Gastrocnemius medialis (tissue), 4 donors: ENCODE measurements at regions not wholly inside any gene's neighbourhood (a gene's known extent, or its start where the extent isn't known, plus 50 kb on each side); places are given as distances from the start of the nearest gene placed in this dataset.

Experiments used
- ATAC-seq, 2 donors: fragments of 150-250 bp; one replicate each; pipeline ENCODE4 v1.9.1; 2016
- DNase-seq, 2 donors: peaks; one replicate each; pipeline ENCODE4 v3.0.0-alpha.2; 2019
- H3K27ac ChIP-seq, 4 donors: fragments of 200-600 bp; sonication (generic); 1 replicate in 1 of 4; 2 replicates in 3 of 4; pipeline ENCODE4 v1.5.1; 2016 to 2018; ENCODE audit warnings: mild to moderate bottlenecking in 2 of 4, moderate library complexity in 1 of 4
- H3K27me3 ChIP-seq, 3 donors: fragments of 200-600 bp; sonication (generic) in 2 of 3; 1 replicate in 1 of 3; 2 replicates in 2 of 3; pipeline versions ENCODE4 v1.5.1 to v1.6.0; 2016 to 2019; ENCODE audit warnings: mild to moderate bottlenecking in 1 of 3, moderate library complexity in 1 of 3
- H3K36me3 ChIP-seq, 2 donors: fragments of 200-600 bp; sonication (generic) in 1 of 2; one replicate each; pipeline ENCODE4 v1.5.1; 2017 to 2018
- H3K4me1 ChIP-seq, 2 donors: fragments of 200-600 bp; sonication (generic) in 1 of 2; one replicate each; pipeline ENCODE4 v1.5.1; 2016 to 2017; ENCODE audit warnings: mild to moderate bottlenecking in 2 of 2
- H3K4me3 ChIP-seq, 4 donors: fragments of 200-600 bp; sonication (generic) in 3 of 4; 1 replicate in 1 of 4; 2 replicates in 3 of 4; pipeline ENCODE4 v1.5.1; 2016 to 2019; ENCODE audit warnings: mild to moderate bottlenecking in 2 of 4
- H3K9me3 ChIP-seq, 3 donors: fragments of 200-600 bp; sonication (generic) in 2 of 3; 1 replicate in 1 of 3; 2 replicates in 2 of 3; pipeline ENCODE4 v1.5.1; 2016 to 2019
- POLR2A ChIP-seq, 2 donors: fragments of 450-650 bp; IDR thresholded peaks; one replicate each; pipeline ENCODE4 v1.6.1; 2017; ENCODE audit warnings: antibody characterized with exemption in 2 of 2, mild to moderate bottlenecking in 2 of 2, moderate library complexity in 2 of 2
- in situ Hi-C, 4 donors: fragments of 200-750 bp; cut with MboI; loops; one replicate each; pipeline versions ENCODE4 v1.15.0 to v1.8.0; 2017; ENCODE audit warnings: low sequenced_read_pairs in 4 of 4
- intact Hi-C: fragments of 100-400 bp; cut with DNase I; formaldehyde crosslinking; loops from one replicate; pipeline ENCODE4 v1.15.1; 2023; ENCODE audit warnings: low total_unique reads
- TF ChIP-seq, protein P1 (sequence below), 5 experiments: fragments of 450-650 bp in 3 of 5; fragments of 200-600 bp in 2 of 5; sonication (generic) in 2 of 5; IDR thresholded peaks in 4 of 5; conservative IDR thresholded peaks in 1 of 5; 1 replicate in 4 of 5; 2 replicates in 1 of 5; pipeline ENCODE4 v1.5.1; 2016 to 2019; ENCODE audit warnings: antibody characterized with exemption in 5 of 5, mild to moderate bottlenecking in 3 of 5, moderate library complexity in 3 of 5

DNA sequence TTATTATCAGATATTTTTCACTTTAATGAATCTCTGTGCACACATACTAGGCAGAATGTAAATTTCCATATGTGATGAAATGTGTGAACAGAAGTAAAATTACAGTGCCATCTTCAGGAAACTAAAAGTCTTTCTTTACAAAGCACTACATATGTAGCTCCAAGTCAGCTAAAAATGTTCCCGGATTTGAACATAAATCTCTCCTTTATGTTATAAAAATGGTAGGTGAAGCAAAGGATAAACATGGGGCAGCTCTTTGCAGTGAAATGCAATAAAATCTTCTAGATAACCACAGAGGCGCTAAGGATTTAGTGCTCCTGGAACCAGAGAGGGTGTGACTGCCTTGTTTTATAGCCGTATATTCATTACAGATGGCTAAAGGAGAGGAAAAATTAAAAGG lies 104.9 kb upstream of the C7orf33 start:
- Histone ChIP-seq H3K4me1 (no peaks in the 10 kb centered on the region), H3K27ac (no peak overlapping the region), H3K9me3 (no peaks in the 10 kb centered on the region), H3K27me3 (peaks cover 0 to 6% (median 0%) of the 10 kb centered on the region in 3 donors), H3K36me3 (no peaks in the 10 kb centered on the region), H3K4me3 (no peak overlapping the region)
- intact Hi-C loops = no loop called here
- DNase-seq (no peak), ATAC-seq (no peak)
- in situ Hi-C loops = no loop called here
- no peak for TF ChIP-seq POLR2A (IDR thresholded peaks at IDR 0.05)
- TF ChIP-seq, protein P1, sequence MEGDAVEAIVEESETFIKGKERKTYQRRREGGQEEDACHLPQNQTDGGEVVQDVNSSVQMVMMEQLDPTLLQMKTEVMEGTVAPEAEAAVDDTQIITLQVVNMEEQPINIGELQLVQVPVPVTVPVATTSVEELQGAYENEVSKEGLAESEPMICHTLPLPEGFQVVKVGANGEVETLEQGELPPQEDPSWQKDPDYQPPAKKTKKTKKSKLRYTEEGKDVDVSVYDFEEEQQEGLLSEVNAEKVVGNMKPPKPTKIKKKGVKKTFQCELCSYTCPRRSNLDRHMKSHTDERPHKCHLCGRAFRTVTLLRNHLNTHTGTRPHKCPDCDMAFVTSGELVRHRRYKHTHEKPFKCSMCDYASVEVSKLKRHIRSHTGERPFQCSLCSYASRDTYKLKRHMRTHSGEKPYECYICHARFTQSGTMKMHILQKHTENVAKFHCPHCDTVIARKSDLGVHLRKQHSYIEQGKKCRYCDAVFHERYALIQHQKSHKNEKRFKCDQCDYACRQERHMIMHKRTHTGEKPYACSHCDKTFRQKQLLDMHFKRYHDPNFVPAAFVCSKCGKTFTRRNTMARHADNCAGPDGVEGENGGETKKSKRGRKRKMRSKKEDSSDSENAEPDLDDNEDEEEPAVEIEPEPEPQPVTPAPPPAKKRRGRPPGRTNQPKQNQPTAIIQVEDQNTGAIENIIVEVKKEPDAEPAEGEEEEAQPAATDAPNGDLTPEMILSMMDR (IDR thresholded peaks at IDR 0.05 in 4 of 5, conservative IDR thresholded peaks at IDR 0.05 in 1 of 5) = no peak

DNA sequence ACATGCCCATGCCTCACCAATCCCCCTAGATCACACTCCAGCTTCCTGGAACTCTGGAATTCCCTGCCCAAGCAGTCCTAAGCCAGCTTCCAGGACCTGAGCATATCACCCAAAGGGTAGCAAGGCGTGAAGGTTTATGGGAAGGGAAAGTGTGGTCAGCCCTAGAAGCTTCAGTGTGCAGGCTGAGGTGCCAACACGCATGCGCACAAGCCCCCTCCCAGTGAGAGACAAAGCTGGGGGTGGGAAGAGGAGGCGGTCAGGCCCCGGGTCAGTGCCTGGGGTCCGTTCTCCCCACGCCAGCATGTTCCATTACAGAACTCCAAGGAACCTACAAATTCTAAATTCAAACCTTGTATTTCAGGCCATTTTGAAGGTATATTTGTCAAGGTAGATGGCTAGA lies 103.6 kb upstream of the C7orf33 start:
- intact Hi-C loops (no loop called here), in situ Hi-C loops (no loop called here)
- H3K9me3 ChIP-seq = no peaks in the 10 kb centered on the region
- no peak overlapping the region for H3K4me3 ChIP-seq
- ATAC-seq (no peak), DNase-seq (no peak)
- H3K4me1 ChIP-seq = no peaks in the 10 kb centered on the region
- no peaks in the 10 kb centered on the region for H3K36me3 ChIP-seq
- H3K27ac ChIP-seq = no peak overlapping the region
- no peak for TF ChIP-seq POLR2A (IDR thresholded peaks at IDR 0.05)
- TF ChIP-seq, protein P1 (IDR thresholded peaks at IDR 0.05 in 4 of 5, conservative IDR thresholded peaks at IDR 0.05 in 1 of 5) = no peak
- peaks cover 0 to 8% (median 0%) of the 10 kb centered on the region in 3 donors for H3K27me3 ChIP-seq

DNA sequence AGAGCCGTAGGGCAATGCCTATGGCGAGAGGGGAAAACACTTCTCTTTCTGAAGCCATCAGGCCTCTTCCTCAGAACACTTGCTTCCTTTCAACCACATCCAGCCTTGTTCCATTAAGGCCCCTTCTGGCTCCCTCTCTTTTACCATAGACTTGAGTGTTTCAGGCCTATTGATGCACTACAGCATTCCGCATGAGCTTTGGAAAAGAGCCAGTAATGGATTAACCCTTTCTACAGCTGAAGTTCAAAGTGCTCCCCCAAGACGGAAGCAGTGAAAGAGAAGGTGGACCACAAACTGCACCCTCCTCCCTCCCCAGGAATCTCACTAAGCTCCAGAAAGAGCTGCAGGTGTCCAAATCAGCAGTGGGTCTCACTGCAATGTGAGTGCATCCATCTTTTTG lies 102.7 kb upstream of the C7orf33 start:
- peaks cover 0 to 3% (median 0%) of the 10 kb centered on the region in 3 donors for H3K27me3 ChIP-seq
- no peak for DNase-seq
- intact Hi-C loops (no loop called here), in situ Hi-C loops (no loop called here)
- H3K27ac ChIP-seq = no peak overlapping the region
- no peaks in the 10 kb centered on the region for H3K9me3 ChIP-seq
- no peak overlapping the region for H3K4me3 ChIP-seq
- no peaks in the 10 kb centered on the region for H3K4me1 ChIP-seq
- ATAC-seq = no peak
- no peaks in the 10 kb centered on the region for H3K36me3 ChIP-seq
- TF ChIP-seq POLR2A (IDR thresholded peaks at IDR 0.05) = no peak
- TF ChIP-seq, protein P1 (IDR thresholded peaks at IDR 0.05 in 4 of 5, conservative IDR thresholded peaks at IDR 0.05 in 1 of 5) = no peak

DNA sequence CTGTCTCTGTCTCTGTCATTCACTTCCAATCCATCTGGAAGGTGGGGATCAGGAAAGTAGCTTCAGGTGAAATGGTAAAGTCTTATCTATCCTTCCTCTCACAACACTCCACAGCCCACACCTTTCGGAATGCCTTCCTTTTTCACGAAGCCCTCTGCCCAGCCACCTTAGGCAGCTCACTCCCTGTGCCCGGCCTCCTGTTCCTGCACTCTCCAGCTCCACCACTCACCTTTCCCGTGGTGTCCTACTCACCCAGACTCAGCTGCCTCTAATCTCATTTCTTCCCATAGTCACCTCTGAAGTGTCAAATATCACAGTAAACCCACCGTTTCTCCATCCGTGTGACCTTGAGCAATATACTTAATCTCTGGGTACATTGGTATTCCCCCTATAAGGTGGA lies 100.9 kb upstream of the C7orf33 start:
- no peaks in the 10 kb centered on the region for H3K9me3 ChIP-seq
- ATAC-seq (no peak), DNase-seq (no peak)
- no peaks in the 10 kb centered on the region for H3K4me1 ChIP-seq
- TF ChIP-seq, protein P1 (IDR thresholded peaks at IDR 0.05 in 4 of 5, conservative IDR thresholded peaks at IDR 0.05 in 1 of 5) = no peak
- TF ChIP-seq POLR2A (IDR thresholded peaks at IDR 0.05) = no peak
- H3K36me3 ChIP-seq = no peaks in the 10 kb centered on the region
- no peak overlapping the region for H3K4me3 ChIP-seq
- intact Hi-C loops = no loop called here
- peaks cover 0 to 3% (median 0%) of the 10 kb centered on the region in 3 donors for H3K27me3 ChIP-seq
- in situ Hi-C loops = no loop called here
- no peak overlapping the region for H3K27ac ChIP-seq

DNA sequence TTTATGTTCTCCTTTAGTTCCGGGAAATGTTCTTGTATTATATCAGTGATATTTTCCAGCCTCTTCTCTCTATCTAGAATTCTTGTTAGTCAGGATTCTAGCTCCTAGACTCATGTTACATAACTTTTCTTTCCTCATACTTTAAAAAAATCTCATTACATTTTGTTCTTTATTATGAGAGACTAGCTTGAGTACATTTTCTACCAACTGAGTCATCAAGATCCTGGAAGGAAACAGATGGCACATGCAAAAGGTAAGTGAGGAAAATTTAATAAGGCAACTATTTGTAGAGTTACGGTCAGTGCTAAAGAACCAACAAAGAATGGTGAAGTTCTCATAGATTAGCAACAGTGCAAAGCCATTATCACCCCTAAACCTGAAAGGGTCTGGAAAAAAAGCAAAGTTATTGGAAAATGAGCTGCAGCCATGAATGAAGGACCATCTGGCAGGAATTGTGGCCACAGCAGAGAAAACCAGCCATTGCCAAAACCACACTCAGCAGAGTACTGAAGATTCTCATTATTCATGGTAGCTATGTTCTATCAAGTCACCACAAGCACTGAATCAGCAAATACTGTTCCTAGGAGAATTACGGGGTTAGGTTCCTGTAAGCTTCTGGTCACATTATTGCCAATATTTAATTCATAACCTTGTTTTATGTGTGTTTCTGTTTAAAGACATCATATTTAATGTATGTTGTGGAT lies 98.3 kb upstream of the C7orf33 start:
- in situ Hi-C loops (no loop called here), intact Hi-C loops (no loop called here)
- Histone ChIP-seq H3K27me3 (peaks cover 0 to 3% (median 0%) of the 10 kb centered on the region in 3 donors), H3K27ac (no peak overlapping the region), H3K4me3 (no peak overlapping the region), H3K36me3 (no peaks in the 10 kb centered on the region), H3K4me1 (no peaks in the 10 kb centered on the region), H3K9me3 (no peaks in the 10 kb centered on the region)
- TF ChIP-seq POLR2A (IDR thresholded peaks at IDR 0.05) = no peak
- TF ChIP-seq, protein P1 (IDR thresholded peaks at IDR 0.05 in 4 of 5, conservative IDR thresholded peaks at IDR 0.05 in 1 of 5) = no peak
- DNase-seq = no peak
- ATAC-seq = no peak
